Calu3 (cell line): ENCODE measurements at regions not wholly inside any gene's neighbourhood (a gene's known extent, or its start where the extent isn't known, plus 50 kb on each side); places are given as distances from the start of the nearest gene placed in this dataset.

ENCODE experiments used
- BruUV-seq: library from RNA; stranded (reverse); fragments of 400-500 nt; replicated peaks from 2 replicates; lab custom pipeline; 2021; lab: Mats Ljungman, UMichigan
- CTCF ChIA-PET: fragments of 300-600 bp; sonication (Branson Sonifier 250); formaldehyde crosslinking; loops from one replicate; lab custom pipeline; 2022; ENCODE audit warnings: antibody characterized with exemption; lab: Charles Lee
- DNase-seq: peaks from one replicate; pipeline ENCODE4 v3.0.0; 2022
- H3K27ac Mint-ChIP-seq: one replicate; pipeline ENCODE4 v1.8.0; 2022; ENCODE audit warnings: mixed read lengths; ENCODE audit not compliant: unreplicated experiment
- H3K27me3 Mint-ChIP-seq: one replicate; pipeline ENCODE4 v1.8.0; 2022; ENCODE audit warnings: mixed read lengths; ENCODE audit not compliant: unreplicated experiment
- H3K36me3 Mint-ChIP-seq: one replicate; pipeline ENCODE4 v1.8.0; 2022; ENCODE audit warnings: mild to moderate bottlenecking, moderate library complexity, mixed read lengths; ENCODE audit not compliant: insufficient read depth, unreplicated experiment
- H3K4me1 Mint-ChIP-seq: one replicate; pipeline ENCODE4 v1.8.0; 2022; ENCODE audit warnings: mild to moderate bottlenecking, low read depth, mixed read lengths; ENCODE audit not compliant: unreplicated experiment
- H3K4me3 Mint-ChIP-seq: one replicate; pipeline ENCODE4 v1.8.0; 2022; ENCODE audit warnings: mild to moderate bottlenecking, low read depth, moderate library complexity, mixed read lengths; ENCODE audit not compliant: unreplicated experiment
- H3K9me3 Mint-ChIP-seq: one replicate; pipeline ENCODE4 v1.8.0; 2022; ENCODE audit warnings: low read depth, mixed read lengths; ENCODE audit not compliant: unreplicated experiment
- CTCF ChIP-seq: fragments of 200-600 bp; IDR thresholded peaks from one replicate; pipeline ENCODE4 v1.8.0; 2022; ENCODE audit warnings: antibody characterized with exemption; ENCODE audit not compliant: unreplicated experiment
- intact Hi-C: fragments of 100-400 bp; cut with micrococcal nuclease; formaldehyde crosslinking; loops from one replicate; pipeline ENCODE4 v1.10.0; 2022; ENCODE audit not compliant: unreplicated experiment

GRCh38 chr2:45209875-45210274, 200.6 kb upstream of the SIX2 start:
- no peaks in the 10 kb centered on the region for H3K9me3 Mint-ChIP-seq
- no peaks in the 10 kb centered on the region for H3K36me3 Mint-ChIP-seq
- TF ChIP-seq CTCF = no peak
- H3K4me3 Mint-ChIP-seq = no peak overlapping the region
- H3K27ac Mint-ChIP-seq = no peak overlapping the region
- H3K27me3 Mint-ChIP-seq = no peaks in the 10 kb centered on the region
- CTCF ChIA-PET = no interaction called here
- no TSS peak for BruUV-seq
- no peaks in the 10 kb centered on the region for H3K4me1 Mint-ChIP-seq
- DNase-seq = no peak
- intact Hi-C loops = no loop called here

- Mint-ChIP-seq H3K36me3 (no peaks in the 10 kb centered on the region), H3K4me1 (no peaks in the 10 kb centered on the region), H3K27ac (no peak overlapping the region), H3K9me3 (no peaks in the 10 kb centered on the region), H3K4me3 (no peak overlapping the region), H3K27me3 (no peaks in the 10 kb centered on the region)
- CTCF ChIA-PET = no interaction called here
- intact Hi-C loops = no loop called here
- DNase-seq = no peak
- BruUV-seq = no TSS peak
- no peak for TF ChIP-seq CTCF
These were observed 200.1 kb upstream of the SIX2 start for GRCh38 chr2:45209302-45209701.

GRCh38 chr2:45207101-45207500, 197.8 kb upstream of the SIX2 start:
- CTCF ChIA-PET = no interaction called here
- DNase-seq = no peak
- Mint-ChIP-seq H3K9me3 (peaks cover 4% of the 10 kb centered on the region), H3K27me3 (no peaks in the 10 kb centered on the region), H3K4me3 (no peak overlapping the region), H3K27ac (no peak overlapping the region), H3K36me3 (no peaks in the 10 kb centered on the region), H3K4me1 (no peaks in the 10 kb centered on the region)
- intact Hi-C loops = no loop called here
- no peak for TF ChIP-seq CTCF
- no TSS peak for BruUV-seq

- no TSS peak for BruUV-seq
- CTCF ChIA-PET = no interaction called here
- no peak for DNase-seq
- Mint-ChIP-seq H3K36me3 (no peaks in the 10 kb centered on the region), H3K4me3 (no peak overlapping the region), H3K4me1 (no peaks in the 10 kb centered on the region), H3K27me3 (no peaks in the 10 kb centered on the region), H3K9me3 (peaks cover 4% of the 10 kb centered on the region), H3K27ac (no peak overlapping the region)
- intact Hi-C loops = no loop called here
- no peak for TF ChIP-seq CTCF
These were observed 196.7 kb upstream of the SIX2 start for GRCh38 chr2:45205985-45206384.

- TF ChIP-seq CTCF = no peak
- intact Hi-C loops = no loop called here
- Mint-ChIP-seq H3K36me3 (no peaks in the 10 kb centered on the region), H3K4me1 (no peaks in the 10 kb centered on the region), H3K27ac (no peak overlapping the region), H3K4me3 (no peak overlapping the region), H3K9me3 (peaks cover 4% of the 10 kb centered on the region), H3K27me3 (no peaks in the 10 kb centered on the region)
- CTCF ChIA-PET = no interaction called here
- BruUV-seq = no TSS peak
- no peak for DNase-seq
These were observed 196.2 kb upstream of the SIX2 start for GRCh38 chr2:45205480-45205879.
